Sigmoid colon (tissue), 4 donors: ENCODE measurements at regions not wholly inside any gene's neighbourhood (a gene's known extent, or its start where the extent isn't known, plus 50 kb on each side); places are given as distances from the start of the nearest gene placed in this dataset.
"Not testable (repeated sequence)": the region's sequence is repeated elsewhere in the genome, so short reads cannot be mapped to it uniquely, and the experiment has no call there.

Experiments used
- CTCF ChIP-seq, 4 experiments: fragments of 450-650 bp in 3 of 4; fragments of 200-600 bp in 1 of 4; IDR thresholded peaks; one replicate each; pipeline ENCODE4 v1.5.1; 2016 to 2019; ENCODE audit warnings: antibody characterized with exemption in 4 of 4, mild to moderate bottlenecking in 3 of 4, moderate library complexity in 2 of 4
- EP300 ChIP-seq, 4 donors: sonication (generic); formaldehyde crosslinking; IDR thresholded peaks; one replicate each; pipeline ENCODE4 v1.6.1; 2017; ENCODE audit warnings: antibody characterized with exemption in 4 of 4
- POLR2A ChIP-seq, 2 donors: fragments of 450-650 bp; IDR thresholded peaks; one replicate each; pipeline ENCODE4 v1.6.1; 2016; ENCODE audit warnings: antibody characterized with exemption in 2 of 2, mild to moderate bottlenecking in 2 of 2, moderate library complexity in 2 of 2

- TF ChIP-seq POLR2A, EP300, CTCF (IDR thresholded peaks at IDR 0.05): not testable (repeated sequence)
Observed at GRCh38 chr2:105477050-105477620, 78.3 kb upstream of the FHL2 start.
